ENCODE measurements at regions not wholly inside any gene's neighbourhood (a gene's known extent, or its start where the extent isn't known, plus 50 kb on each side); places are given as distances from the start of the nearest gene placed in this dataset.

DNA sequence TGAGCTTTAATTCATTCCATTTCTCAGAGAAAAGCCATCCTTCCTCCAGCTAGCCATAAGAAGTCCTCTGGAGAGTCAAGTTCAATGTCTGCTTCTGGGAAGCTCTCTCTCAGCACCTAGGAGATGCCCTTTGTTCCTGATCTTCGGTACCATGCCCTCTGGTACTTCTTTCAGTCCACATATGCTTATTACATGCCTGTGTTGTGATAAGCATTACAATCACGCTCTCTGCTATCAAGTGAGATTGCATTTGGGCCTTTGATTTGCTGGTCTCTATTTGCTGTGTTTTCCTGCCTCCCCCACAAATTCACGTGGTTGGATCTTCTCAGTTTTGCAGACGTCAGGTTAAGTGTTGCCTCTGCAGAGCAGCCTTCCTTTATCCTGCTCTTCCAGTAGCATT, 178.1 kb downstream of the TOX3 start:
- no peak for ATAC-seq
- no peak for TF ChIP-seq ZNF565 (CRISPR knock-in tag; conservative IDR thresholded peaks at IDR 0.05; ENCODE audit: low read depth)
- no peak for TF ChIP-seq ZFP3 (CRISPR knock-in tag; IDR thresholded peaks at IDR 0.05)
- TF ChIP-seq ZFP30 (CRISPR knock-in tag; IDR thresholded peaks at IDR 0.05) = no peak
- no peak for TF ChIP-seq TSHZ2 (CRISPR knock-in tag; IDR thresholded peaks at IDR 0.05)
- TF ChIP-seq GLIS3 (CRISPR knock-in tag; IDR thresholded peaks at IDR 0.05) = no peak
- TF ChIP-seq TOX (CRISPR knock-in tag; IDR thresholded peaks at IDR 0.05; ENCODE audit: borderline replicate concordance) = no peak
- no peak for TF ChIP-seq CSDC2 (CRISPR knock-in tag; IDR thresholded peaks at IDR 0.05)
- TF ChIP-seq, protein P1, sequence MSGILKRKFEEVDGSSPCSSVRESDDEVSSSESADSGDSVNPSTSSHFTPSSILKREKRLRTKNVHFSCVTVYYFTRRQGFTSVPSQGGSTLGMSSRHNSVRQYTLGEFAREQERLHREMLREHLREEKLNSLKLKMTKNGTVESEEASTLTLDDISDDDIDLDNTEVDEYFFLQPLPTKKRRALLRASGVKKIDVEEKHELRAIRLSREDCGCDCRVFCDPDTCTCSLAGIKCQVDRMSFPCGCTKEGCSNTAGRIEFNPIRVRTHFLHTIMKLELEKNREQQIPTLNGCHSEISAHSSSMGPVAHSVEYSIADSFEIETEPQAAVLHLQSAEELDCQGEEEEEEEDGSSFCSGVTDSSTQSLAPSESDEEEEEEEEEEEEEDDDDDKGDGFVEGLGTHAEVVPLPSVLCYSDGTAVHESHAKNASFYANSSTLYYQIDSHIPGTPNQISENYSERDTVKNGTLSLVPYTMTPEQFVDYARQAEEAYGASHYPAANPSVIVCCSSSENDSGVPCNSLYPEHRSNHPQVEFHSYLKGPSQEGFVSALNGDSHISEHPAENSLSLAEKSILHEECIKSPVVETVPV (CRISPR knock-in tag; IDR thresholded peaks at IDR 0.05) = no peak
- TF ChIP-seq ZC3H10 (CRISPR knock-in tag; IDR thresholded peaks at IDR 0.05) = no peak
- TF ChIP-seq, protein P2, sequence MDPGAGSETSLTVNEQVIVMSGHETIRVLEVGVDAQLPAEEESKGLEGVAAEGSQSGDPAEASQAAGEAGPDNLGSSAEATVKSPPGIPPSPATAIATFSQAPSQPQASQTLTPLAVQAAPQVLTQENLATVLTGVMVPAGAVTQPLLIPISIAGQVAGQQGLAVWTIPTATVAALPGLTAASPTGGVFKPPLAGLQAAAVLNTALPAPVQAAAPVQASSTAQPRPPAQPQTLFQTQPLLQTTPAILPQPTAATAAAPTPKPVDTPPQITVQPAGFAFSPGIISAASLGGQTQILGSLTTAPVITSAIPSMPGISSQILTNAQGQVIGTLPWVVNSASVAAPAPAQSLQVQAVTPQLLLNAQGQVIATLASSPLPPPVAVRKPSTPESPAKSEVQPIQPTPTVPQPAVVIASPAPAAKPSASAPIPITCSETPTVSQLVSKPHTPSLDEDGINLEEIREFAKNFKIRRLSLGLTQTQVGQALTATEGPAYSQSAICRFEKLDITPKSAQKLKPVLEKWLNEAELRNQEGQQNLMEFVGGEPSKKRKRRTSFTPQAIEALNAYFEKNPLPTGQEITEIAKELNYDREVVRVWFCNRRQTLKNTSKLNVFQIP (CRISPR knock-in tag; IDR thresholded peaks at IDR 0.05; ENCODE audit: borderline replicate concordance, low read depth) = no peak
- TF ChIP-seq BACH2 (CRISPR knock-in tag; IDR thresholded peaks at IDR 0.05; ENCODE audit: borderline replicate concordance) = no peak
- TF ChIP-seq, protein P3, sequence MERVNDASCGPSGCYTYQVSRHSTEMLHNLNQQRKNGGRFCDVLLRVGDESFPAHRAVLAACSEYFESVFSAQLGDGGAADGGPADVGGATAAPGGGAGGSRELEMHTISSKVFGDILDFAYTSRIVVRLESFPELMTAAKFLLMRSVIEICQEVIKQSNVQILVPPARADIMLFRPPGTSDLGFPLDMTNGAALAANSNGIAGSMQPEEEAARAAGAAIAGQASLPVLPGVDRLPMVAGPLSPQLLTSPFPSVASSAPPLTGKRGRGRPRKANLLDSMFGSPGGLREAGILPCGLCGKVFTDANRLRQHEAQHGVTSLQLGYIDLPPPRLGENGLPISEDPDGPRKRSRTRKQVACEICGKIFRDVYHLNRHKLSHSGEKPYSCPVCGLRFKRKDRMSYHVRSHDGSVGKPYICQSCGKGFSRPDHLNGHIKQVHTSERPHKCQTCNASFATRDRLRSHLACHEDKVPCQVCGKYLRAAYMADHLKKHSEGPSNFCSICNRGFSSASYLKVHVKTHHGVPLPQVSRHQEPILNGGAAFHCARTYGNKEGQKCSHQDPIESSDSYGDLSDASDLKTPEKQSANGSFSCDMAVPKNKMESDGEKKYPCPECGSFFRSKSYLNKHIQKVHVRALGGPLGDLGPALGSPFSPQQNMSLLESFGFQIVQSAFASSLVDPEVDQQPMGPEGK (CRISPR knock-in tag; IDR thresholded peaks at IDR 0.05; ENCODE audit: borderline replicate concordance) = no peak
- TF ChIP-seq, protein P4, sequence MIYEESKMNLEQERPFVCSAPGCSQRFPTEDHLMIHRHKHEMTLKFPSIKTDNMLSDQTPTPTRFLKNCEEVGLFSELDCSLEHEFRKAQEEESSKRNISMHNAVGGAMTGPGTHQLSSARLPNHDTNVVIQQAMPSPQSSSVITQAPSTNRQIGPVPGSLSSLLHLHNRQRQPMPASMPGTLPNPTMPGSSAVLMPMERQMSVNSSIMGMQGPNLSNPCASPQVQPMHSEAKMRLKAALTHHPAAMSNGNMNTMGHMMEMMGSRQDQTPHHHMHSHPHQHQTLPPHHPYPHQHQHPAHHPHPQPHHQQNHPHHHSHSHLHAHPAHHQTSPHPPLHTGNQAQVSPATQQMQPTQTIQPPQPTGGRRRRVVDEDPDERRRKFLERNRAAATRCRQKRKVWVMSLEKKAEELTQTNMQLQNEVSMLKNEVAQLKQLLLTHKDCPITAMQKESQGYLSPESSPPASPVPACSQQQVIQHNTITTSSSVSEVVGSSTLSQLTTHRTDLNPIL (CRISPR knock-in tag; IDR thresholded peaks at IDR 0.05; ENCODE audit: low read depth) = no peak
- TF ChIP-seq ISL1 (CRISPR knock-in tag; IDR thresholded peaks at IDR 0.05) = no peak
- TF ChIP-seq TCF4 (CRISPR knock-in tag; IDR thresholded peaks at IDR 0.05; ENCODE audit: borderline replicate concordance) = no peak
- no peak for TF ChIP-seq PPARA (CRISPR knock-in tag; IDR thresholded peaks at IDR 0.05; ENCODE audit: borderline replicate concordance)
- no peak for TF ChIP-seq ZNF8 (CRISPR knock-in tag; IDR thresholded peaks at IDR 0.05)
- no peak for TF ChIP-seq SNAI2 (CRISPR knock-in tag; IDR thresholded peaks at IDR 0.05)
- no peak for TF ChIP-seq OSR1 (CRISPR knock-in tag; IDR thresholded peaks at IDR 0.05)

- no peak for ATAC-seq
- TF ChIP-seq ZNF8 (CRISPR knock-in tag; IDR thresholded peaks at IDR 0.05) (no peak), ZC3H10 (CRISPR knock-in tag; IDR thresholded peaks at IDR 0.05) (no peak), ZFP3 (CRISPR knock-in tag; IDR thresholded peaks at IDR 0.05) (no peak), ZNF70 (CRISPR knock-in tag; IDR thresholded peaks at IDR 0.05) (no peak), ZNF565 (CRISPR knock-in tag; conservative IDR thresholded peaks at IDR 0.05; ENCODE audit: low read depth) (no peak), ESRRG (CRISPR knock-in tag; IDR thresholded peaks at IDR 0.05) (no peak), PPARA (CRISPR knock-in tag; IDR thresholded peaks at IDR 0.05; ENCODE audit: borderline replicate concordance) (no peak), ISL1 (CRISPR knock-in tag; IDR thresholded peaks at IDR 0.05) (no peak), TOX (CRISPR knock-in tag; IDR thresholded peaks at IDR 0.05; ENCODE audit: borderline replicate concordance) (no peak), CSDC2 (CRISPR knock-in tag; IDR thresholded peaks at IDR 0.05) (no peak), GLIS3 (CRISPR knock-in tag; IDR thresholded peaks at IDR 0.05) (no peak), ZFP30 (CRISPR knock-in tag; IDR thresholded peaks at IDR 0.05) (no peak), RARB (CRISPR knock-in tag; IDR thresholded peaks at IDR 0.05) (no peak), SNAI2 (CRISPR knock-in tag; IDR thresholded peaks at IDR 0.05) (no peak), ARNTL (CRISPR knock-in tag; IDR thresholded peaks at IDR 0.05; ENCODE audit: borderline replicate concordance, low read depth) (no peak), TSHZ2 (CRISPR knock-in tag; IDR thresholded peaks at IDR 0.05) (no peak)
- TF ChIP-seq, protein P2 (CRISPR knock-in tag; IDR thresholded peaks at IDR 0.05; ENCODE audit: borderline replicate concordance, low read depth) = no peak
- TF ChIP-seq, protein P1 (CRISPR knock-in tag; IDR thresholded peaks at IDR 0.05) = no peak
These were observed 179.1 kb downstream of the TOX3 start for GRCh38 chr16:52367821-52368220.
